Bronchial epithelial cell (primary cell): ENCODE measurements at regions not wholly inside any gene's neighbourhood (a gene's known extent, or its start where the extent isn't known, plus 50 kb on each side); places are given as distances from the start of the nearest gene placed in this dataset.
A peak's percentile ranks its signal among the peaks of the same experiment; 100 is the strongest.

Experiments
- DNase-seq: peaks from one replicate; pipeline ENCODE4 v3.0.0-alpha.2; 2010; ENCODE audit warnings: low read depth
- FAIRE-seq: peaks from 2 replicates; lab custom pipeline; 2011; peaks lifted over from hg19 to GRCh38; lab: Jason Lieb, UNC
- H3K27me3 ChIP-seq: 2 replicates; pipeline ENCODE4 v1.5.1; 2011; ENCODE audit warnings: low read length; ENCODE audit not compliant: control insufficient read depth, insufficient read depth
- H3K36me3 ChIP-seq: 2 replicates; pipeline ENCODE4 v1.5.1; 2011; ENCODE audit warnings: low read length; ENCODE audit not compliant: control insufficient read depth, insufficient read depth
- H3K4me3 ChIP-seq: 2 replicates; pipeline ENCODE4 v1.5.1; 2011; ENCODE audit warnings: mild to moderate bottlenecking, low read depth, low read length, control low read depth
- CTCF ChIP-seq: IDR thresholded peaks from 2 replicates; pipeline ENCODE4 v1.5.1; 2011; ENCODE audit warnings: mild to moderate bottlenecking, moderate library complexity, low read length, control low read depth, inconsistent platforms; ENCODE audit not compliant: insufficient read depth, severe bottlenecking

- no peak for TF ChIP-seq CTCF
- FAIRE-seq (no peak), DNase-seq (no peak)
- Histone ChIP-seq H3K27me3 (no peaks in the 10 kb centered on the region), H3K36me3 (no peaks in the 10 kb centered on the region), H3K4me3 (no peak overlapping the region)
Measured at GRCh38 chr20:19813846-19814640, 56.0 kb downstream of the RIN2 start.

GRCh38 chr20:19815553-19815991 lies 57.5 kb downstream of the RIN2 start:
- H3K4me3 ChIP-seq: no peak overlapping the region
- peak; percentile 2 for TF ChIP-seq CTCF
- H3K36me3 ChIP-seq: no peaks in the 10 kb centered on the region
- H3K27me3 ChIP-seq: no peaks in the 10 kb centered on the region
- FAIRE-seq (peak; percentile 62), DNase-seq (peak; percentile 99)

GRCh38 chr20:19816386-19816785 lies 58.3 kb downstream of the RIN2 start:
- DNase-seq (no peak), FAIRE-seq (no peak)
- Histone ChIP-seq H3K36me3 (no peaks in the 10 kb centered on the region), H3K4me3 (no peak overlapping the region), H3K27me3 (no peaks in the 10 kb centered on the region)
- TF ChIP-seq CTCF: no peak

GRCh38 chr20:19817017-19817416 lies 59.0 kb downstream of the RIN2 start:
- H3K4me3 ChIP-seq: no peak overlapping the region
- peak; percentile 98 for DNase-seq
- no peak for TF ChIP-seq CTCF

GRCh38 chr20:19819149-19819548 lies 61.1 kb downstream of the RIN2 start:
- FAIRE-seq (no peak), DNase-seq (no peak)
- Histone ChIP-seq H3K4me3 (no peak overlapping the region), H3K27me3 (no peaks in the 10 kb centered on the region), H3K36me3 (no peaks in the 10 kb centered on the region)
- TF ChIP-seq CTCF: no peak

More at GRCh38 chr20:19817017-19817416, 59.0 kb downstream of the RIN2 start:
- Histone ChIP-seq H3K36me3 (no peaks in the 10 kb centered on the region), H3K27me3 (no peaks in the 10 kb centered on the region)
- FAIRE-seq: peak; percentile 81
